Endodermal cell (in vitro differentiated cells): ENCODE measurements at regions not wholly inside any gene's neighbourhood (a gene's known extent, or its start where the extent isn't known, plus 50 kb on each side); places are given as distances from the start of the nearest gene placed in this dataset.

ENCODE experiments used
- DNase-seq: peaks from one replicate; pipeline ENCODE4 v3.0.0-alpha.2; 2017
- H3K27ac ChIP-seq: 2 replicates; pipeline ENCODE4 v1.5.1; 2013; ENCODE audit warnings: mild to moderate bottlenecking, low read depth, low read length, moderate library complexity
- H3K27me3 ChIP-seq: 2 replicates; pipeline ENCODE4 v1.6.1; 2013; ENCODE audit warnings: mild to moderate bottlenecking, low read length, moderate library complexity; ENCODE audit not compliant: insufficient read depth, control insufficient read depth, poor library complexity, severe bottlenecking
- H3K36me3 ChIP-seq: 2 replicates; pipeline ENCODE4 v1.7.0; 2013; ENCODE audit warnings: mild to moderate bottlenecking, low read length, moderate library complexity; ENCODE audit not compliant: control insufficient read depth, insufficient read depth
- H3K4me1 ChIP-seq: one replicate; pipeline ENCODE4 v1.7.0; 2013; ENCODE audit warnings: low read length; ENCODE audit not compliant: control insufficient read depth, insufficient read depth
- H3K4me3 ChIP-seq: 2 replicates; pipeline ENCODE4 v1.5.1; 2013; ENCODE audit warnings: mild to moderate bottlenecking, low read length, moderate library complexity
- H3K9ac ChIP-seq: 2 replicates; pipeline ENCODE4 v1.6.1; 2013; ENCODE audit warnings: mild to moderate bottlenecking, low read length, moderate library complexity; ENCODE audit not compliant: poor library complexity, severe bottlenecking; ENCODE audit errors: extremely low read depth
- H3K9me3 ChIP-seq: 2 replicates; pipeline ENCODE4 v1.6.1; 2013; ENCODE audit warnings: mild to moderate bottlenecking, low read length, moderate library complexity; ENCODE audit not compliant: control insufficient read depth
- H3K27ac Mint-ChIP-seq: 2 replicates; pipeline ENCODE4 v1.8.0; 2020; ENCODE audit warnings: mixed read lengths
- H3K27me3 Mint-ChIP-seq: 2 replicates; pipeline ENCODE4 v1.8.0; 2021; ENCODE audit warnings: mild to moderate bottlenecking, mixed read lengths; ENCODE audit not compliant: insufficient read depth
- H3K36me3 Mint-ChIP-seq: 2 replicates; pipeline ENCODE4 v1.8.0; 2020; ENCODE audit warnings: low read depth, mixed read lengths
- H3K4me1 Mint-ChIP-seq: 2 replicates; pipeline ENCODE4 v1.8.0; 2020; ENCODE audit warnings: mixed read lengths
- H3K4me3 Mint-ChIP-seq: 2 replicates; pipeline ENCODE4 v1.8.0; 2020; ENCODE audit warnings: mild to moderate bottlenecking, moderate library complexity, mixed read lengths
- H3K9me3 Mint-ChIP-seq: 2 replicates; pipeline ENCODE4 v1.8.0; 2020; ENCODE audit warnings: mild to moderate bottlenecking, mixed read lengths
- CTCF ChIP-seq: fragments of 200-600 bp; sonication (generic); conservative IDR thresholded peaks from 2 replicates; pipeline ENCODE4 v1.5.0; 2021; ENCODE audit warnings: antibody characterized with exemption, mild to moderate bottlenecking
- WGBS, 2 experiments: methylation state at CpG; one replicate each; pipeline versions ENCODE4 v1.1.5 to v1.1.7; 2013; ENCODE audit warnings: missing lambda C conversion rate in 2 of 2, mixed read lengths in 1 of 2; ENCODE audit not compliant: insufficient coverage in 1 of 2, insufficient read length in 1 of 2; 5-methylcytosine and 5-hydroxymethylcytosine counted together

GRCh38 chr17:12242345-12242954 is 221.8 kb downstream of the MAP2K4 start:
- Histone ChIP-seq H3K4me1 (no peaks in the 10 kb centered on the region), H3K4me3 (no peak overlapping the region), H3K9me3 (no peaks in the 10 kb centered on the region), H3K27ac (no peak overlapping the region), H3K9ac (no peak overlapping the region), H3K27me3 (no peaks in the 10 kb centered on the region), H3K36me3 (no peaks in the 10 kb centered on the region)
- no peak for TF ChIP-seq CTCF
- Mint-ChIP-seq H3K9me3 (peaks cover 4% of the 10 kb centered on the region), H3K27me3 (no peaks in the 10 kb centered on the region), H3K4me1 (no peaks in the 10 kb centered on the region), H3K36me3 (no peaks in the 10 kb centered on the region), H3K4me3 (no peak overlapping the region), H3K27ac (no peak overlapping the region)
- 90 to 95% methylated on average over 7 to 9 of the region's 9 CpGs for WGBS, 2 experiments
- peak; percentile 34 for DNase-seq

- Histone ChIP-seq H3K9ac (no peak overlapping the region), H3K27me3 (no peaks in the 10 kb centered on the region), H3K4me3 (no peak overlapping the region), H3K27ac (no peak overlapping the region), H3K9me3 (no peaks in the 10 kb centered on the region), H3K36me3 (no peaks in the 10 kb centered on the region), H3K4me1 (no peaks in the 10 kb centered on the region)
- no peak for TF ChIP-seq CTCF
- Mint-ChIP-seq H3K4me1 (no peaks in the 10 kb centered on the region), H3K27ac (no peak overlapping the region), H3K9me3 (no peaks in the 10 kb centered on the region), H3K4me3 (no peak overlapping the region), H3K36me3 (no peaks in the 10 kb centered on the region), H3K27me3 (no peaks in the 10 kb centered on the region)
- WGBS, 2 experiments = 96 to 100% methylated on average over 1 to 2 of the region's 2 CpGs
- no peak for DNase-seq
Observed at GRCh38 chr17:12247761-12248160, 227.1 kb downstream of the MAP2K4 start.

GRCh38 chr17:12250973-12251372 is 230.3 kb downstream of the MAP2K4 start:
- no peaks in the 10 kb centered on the region for H3K4me1 ChIP-seq
- H3K4me1 Mint-ChIP-seq = no peaks in the 10 kb centered on the region
- no peaks in the 10 kb centered on the region for H3K9me3 Mint-ChIP-seq

More at GRCh38 chr17:12250973-12251372, 230.3 kb downstream of the MAP2K4 start:
- Histone ChIP-seq H3K27ac (no peak overlapping the region), H3K27me3 (peaks cover 5% of the 10 kb centered on the region), H3K9ac (no peak overlapping the region), H3K9me3 (no peaks in the 10 kb centered on the region), H3K36me3 (no peaks in the 10 kb centered on the region), H3K4me3 (no peak overlapping the region)
- no peak for TF ChIP-seq CTCF
- Mint-ChIP-seq H3K36me3 (no peaks in the 10 kb centered on the region), H3K27ac (no peak overlapping the region), H3K4me3 (no peak overlapping the region), H3K27me3 (peaks cover 3% of the 10 kb centered on the region)
- 97 to 100% methylated on average over 2 to 4 of the region's 4 CpGs for WGBS, 2 experiments
- no peak for DNase-seq
